NCI-H128 (cell line): ENCODE measurements at regions not wholly inside any gene's neighbourhood (a gene's known extent, or its start where the extent isn't known, plus 50 kb on each side); places are given as distances from the start of the nearest gene placed in this dataset.

Source experiments
- DNase-seq: peaks from one replicate; lab custom pipeline; 2025; ENCODE audit not compliant: unreplicated experiment; lab: John Stamatoyannopoulos, UW

- DNase-seq: no peak
These were observed 94.6 kb upstream of the DAAM1 start for GRCh38 chr14:59093902-59094301.

GRCh38 chr14:59096303-59096702, 92.2 kb upstream of the DAAM1 start:
- no peak for DNase-seq

DNA sequence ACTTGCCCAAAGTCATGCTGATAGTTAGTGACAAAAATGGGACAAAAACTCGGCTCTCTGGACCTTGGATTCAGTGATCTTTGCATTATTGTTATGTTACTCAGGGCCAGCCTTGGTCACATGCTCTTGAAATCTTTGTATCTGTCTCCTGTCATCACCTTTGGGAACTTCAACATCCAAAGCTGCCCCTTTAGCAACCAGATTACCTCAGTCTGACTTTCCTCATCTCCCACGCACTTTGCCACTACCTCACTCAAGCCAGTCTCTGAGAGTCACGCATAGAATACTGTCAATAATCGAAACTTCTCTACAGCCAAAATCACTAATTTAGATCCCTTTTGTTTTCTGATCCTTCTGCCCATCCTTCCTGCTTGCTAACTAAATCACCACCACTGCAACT, 90.8 kb upstream of the DAAM1 start:
- DNase-seq: no peak

DNA sequence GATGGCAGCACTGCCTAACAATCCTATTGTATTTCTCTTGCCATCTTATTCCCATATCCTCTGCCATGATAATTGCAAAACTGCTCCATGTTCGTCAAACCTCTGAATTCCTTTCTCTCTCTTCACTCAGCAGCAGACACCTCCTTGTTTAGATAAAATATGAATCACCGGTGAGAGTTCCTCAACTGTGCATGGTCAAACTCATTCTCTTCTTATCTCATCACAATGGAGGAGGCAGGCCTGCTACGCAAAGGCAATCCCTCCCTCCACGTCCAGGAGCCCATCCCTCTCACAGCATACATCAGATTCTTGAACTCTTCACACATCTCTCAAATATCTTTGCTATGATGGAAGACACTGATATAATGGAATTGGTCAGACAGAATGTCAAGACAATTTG, 90.1 kb upstream of the DAAM1 start:
- DNase-seq: no peak

DNA sequence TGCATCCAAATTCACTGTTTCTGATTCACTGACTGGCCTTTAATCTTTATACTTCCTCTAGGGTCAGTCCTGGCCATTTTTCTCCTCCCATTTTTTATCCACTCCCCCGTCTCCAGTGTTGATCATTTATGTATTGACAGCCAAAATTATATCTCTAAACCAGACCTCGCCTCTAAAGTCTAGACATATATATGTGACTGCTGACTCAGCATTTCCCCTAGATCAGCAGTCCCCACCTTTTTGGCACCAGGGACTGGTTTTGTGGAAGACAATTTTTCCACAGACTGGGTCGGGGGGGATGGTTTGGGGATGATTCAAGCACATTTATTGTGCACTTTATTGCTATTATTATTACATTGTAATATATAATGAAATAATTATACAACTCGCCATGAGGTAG, 88.3 kb upstream of the DAAM1 start:
- no peak for DNase-seq

GRCh38 chr14:59101476-59101875, 87.0 kb upstream of the DAAM1 start:
- DNase-seq: no peak

GRCh38 chr14:59103396-59103795, 85.1 kb upstream of the DAAM1 start:
- no peak for DNase-seq

DNA sequence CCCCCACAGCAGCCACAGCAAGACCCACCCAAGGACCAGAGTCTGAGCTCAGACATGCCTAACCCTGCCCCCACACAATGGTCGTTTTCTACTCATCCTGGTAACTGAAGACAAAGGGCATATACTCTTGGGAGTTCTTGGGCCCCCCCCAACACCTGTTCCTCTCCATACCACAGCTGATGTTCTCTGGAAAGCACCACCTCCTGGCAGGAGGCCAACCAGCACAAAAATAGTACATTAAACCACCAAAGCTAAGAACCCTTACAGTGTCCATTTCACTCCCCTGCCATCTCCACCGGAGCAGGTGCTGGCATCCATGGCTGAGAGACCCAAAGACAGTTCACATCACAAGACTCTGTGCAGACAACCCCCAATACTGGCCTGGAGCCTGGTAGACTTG, 80.6 kb upstream of the DAAM1 start:
- no peak for DNase-seq

- no peak for DNase-seq
These were observed 71.5 kb upstream of the DAAM1 start for GRCh38 chr14:59116984-59117415.

GRCh38 chr14:59117754-59118528, 70.5 kb upstream of the DAAM1 start:
- DNase-seq: no peak

- no peak for DNase-seq
These were observed 67.5 kb upstream of the DAAM1 start for GRCh38 chr14:59120921-59121320.

- no peak for DNase-seq
These were observed 64.9 kb upstream of the DAAM1 start for GRCh38 chr14:59123531-59123930.

DNA sequence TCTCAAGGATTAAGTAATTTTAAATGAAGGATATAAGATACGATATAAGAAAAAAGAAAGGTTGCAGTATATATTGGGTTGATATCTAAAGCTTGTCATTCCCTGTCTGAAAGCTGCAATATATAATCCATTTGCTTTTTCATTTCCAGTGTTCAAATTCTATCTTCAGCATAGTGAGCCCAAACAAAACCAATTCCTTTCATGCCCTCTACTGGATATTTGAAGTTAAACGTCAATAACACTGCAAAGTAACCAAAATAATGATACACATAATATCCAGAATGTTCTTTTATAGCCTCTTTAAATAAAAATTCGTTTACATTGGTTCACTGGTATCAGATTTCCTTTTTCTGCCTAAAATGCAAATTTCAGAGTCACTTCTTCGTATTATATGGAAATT, 64.5 kb upstream of the DAAM1 start:
- DNase-seq: no peak

DNA sequence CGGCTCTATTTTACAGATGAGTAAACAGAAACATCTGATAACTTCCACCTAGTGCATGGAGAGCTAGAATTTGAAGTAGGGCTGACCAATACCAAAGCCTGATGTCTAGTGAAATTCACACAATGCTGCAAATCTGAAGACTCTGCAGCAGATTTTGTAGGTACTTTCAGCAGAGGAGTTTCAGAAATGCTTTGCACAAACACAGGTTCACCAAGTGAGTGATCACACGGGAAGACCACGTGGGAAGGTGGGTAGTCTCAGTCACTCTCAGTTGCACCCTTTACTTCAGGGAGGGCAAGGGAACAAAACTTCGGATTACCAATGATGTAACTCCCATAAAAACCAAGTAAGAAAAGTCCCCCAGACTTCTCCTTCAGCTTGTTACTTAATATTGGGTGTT, 63.3 kb upstream of the DAAM1 start:
- no peak for DNase-seq

- DNase-seq: no peak
These were observed 61.6 kb upstream of the DAAM1 start for GRCh38 chr14:59126714-59127436.

DNA sequence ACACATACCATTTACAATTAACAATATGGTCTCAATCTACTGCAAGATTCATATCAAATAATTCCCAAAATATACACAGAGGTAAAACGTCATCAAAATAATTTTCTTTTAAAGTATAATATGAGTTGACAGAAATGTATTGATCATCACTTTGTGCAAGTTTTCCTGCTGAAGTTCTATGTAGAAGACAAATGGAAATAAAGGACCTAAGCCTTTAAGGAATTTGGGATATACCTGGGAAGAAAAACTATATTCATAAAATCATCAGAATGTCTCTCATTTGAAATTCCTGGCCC, 61.1 kb upstream of the DAAM1 start:
- DNase-seq: no peak

DNA sequence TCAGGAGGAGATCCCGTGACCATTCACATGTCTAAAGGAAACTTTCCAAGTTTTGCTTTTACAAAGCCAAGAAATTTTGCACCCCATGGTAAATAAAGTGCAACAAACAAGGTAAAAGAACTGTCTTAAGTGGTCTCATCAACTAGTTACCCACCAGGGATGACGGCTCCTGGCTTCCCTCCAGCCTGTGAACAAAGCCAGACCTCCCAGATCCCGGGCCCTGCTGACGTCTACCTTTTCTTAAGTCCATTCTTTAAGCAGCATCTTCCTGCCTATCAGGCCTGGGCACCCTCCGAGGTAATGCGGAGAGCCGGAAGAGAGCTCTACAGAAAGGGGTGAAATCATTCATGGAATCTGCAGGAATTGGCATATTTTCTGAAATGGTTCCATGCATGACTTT, 58.0 kb upstream of the DAAM1 start:
- no peak for DNase-seq

DNA sequence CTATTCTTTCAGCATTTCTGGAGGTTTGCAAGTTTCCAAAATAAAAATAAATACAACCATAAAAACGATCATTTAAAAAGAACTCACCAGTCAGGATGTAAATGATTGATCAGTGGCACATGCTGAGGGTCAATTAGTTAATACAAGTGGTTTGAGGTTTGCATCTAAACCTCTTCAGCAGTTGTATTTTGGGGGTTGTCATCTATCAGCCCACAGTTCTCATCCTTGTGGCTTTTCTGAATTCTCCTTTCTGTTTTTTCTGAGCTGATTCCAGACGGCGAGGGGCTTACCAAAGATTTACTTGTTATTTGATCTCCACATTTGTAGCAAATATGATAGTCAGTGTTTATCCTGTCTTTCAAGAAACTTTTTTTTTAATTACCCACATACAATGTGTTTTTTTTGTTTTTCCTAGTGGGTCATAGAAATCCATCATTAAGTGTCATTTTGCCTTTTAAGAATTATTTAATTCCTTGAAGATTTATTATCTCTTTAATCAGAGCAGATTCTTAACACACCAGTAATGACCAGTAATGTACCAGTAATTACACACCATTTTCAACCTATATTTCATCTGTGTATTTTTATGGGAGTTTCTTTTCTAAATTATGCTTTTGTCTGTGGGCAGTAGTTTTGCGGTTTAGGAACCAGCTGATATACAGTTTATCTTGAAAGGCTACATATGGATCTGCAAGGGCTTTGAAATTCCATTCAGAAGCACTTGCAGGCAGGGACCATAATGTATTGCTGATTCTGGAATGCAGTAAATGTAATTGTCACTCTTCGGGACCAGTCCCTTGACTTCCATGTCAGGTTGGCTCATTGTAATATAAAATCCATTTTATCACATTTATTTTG, 56.3 kb upstream of the DAAM1 start:
- no peak for DNase-seq

DNA sequence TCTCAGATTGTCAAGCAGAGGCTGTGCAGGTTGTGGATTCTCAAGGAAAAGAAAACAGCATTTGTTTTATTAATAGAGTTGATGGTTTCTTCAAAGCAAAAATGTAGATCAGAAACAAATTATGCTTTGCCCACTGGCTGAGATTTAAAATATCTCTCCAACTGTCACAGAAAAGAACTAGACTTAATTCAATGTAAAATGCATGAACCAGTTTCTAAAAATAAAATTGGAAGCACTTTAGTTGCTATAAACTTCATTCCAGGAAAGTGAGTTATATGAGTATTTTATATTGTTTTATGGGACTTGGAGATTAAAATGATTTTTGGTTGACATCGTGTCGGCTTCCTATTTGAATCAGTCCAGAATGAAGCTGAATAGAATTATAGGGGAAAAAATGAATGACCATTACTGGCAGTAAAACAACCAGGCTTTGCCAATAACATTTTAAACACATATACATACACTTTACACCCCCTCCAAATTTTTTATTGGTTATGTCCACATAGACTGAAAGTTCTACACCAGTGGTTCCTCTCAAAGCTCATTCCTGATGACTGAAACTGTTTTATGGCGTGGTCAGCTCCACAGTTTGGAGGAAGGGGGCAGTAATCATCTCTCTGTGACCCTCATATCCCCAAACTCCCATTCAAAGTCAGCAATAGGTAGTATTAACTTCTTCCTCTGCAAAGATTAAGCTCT, 55.5 kb upstream of the DAAM1 start:
- DNase-seq: no peak

- no peak for DNase-seq
These were observed 54.8 kb upstream of the DAAM1 start for GRCh38 chr14:59133709-59134108.

GRCh38 chr14:59134307-59134706, 54.2 kb upstream of the DAAM1 start:
- DNase-seq: no peak
